B cell (primary cell): ENCODE measurements at regions not wholly inside any gene's neighbourhood (a gene's known extent, or its start where the extent isn't known, plus 50 kb on each side); places are given as distances from the start of the nearest gene placed in this dataset.

Source experiments
- EZH2 ChIP-seq: IDR thresholded peaks from 2 replicates; pipeline ENCODE4 v1.6.1; 2012; ENCODE audit warnings: borderline replicate concordance, low read depth, mild to moderate bottlenecking, moderate library complexity, low read length; ENCODE audit not compliant: insufficient read depth, poor library complexity, severe bottlenecking
- TF ChIP-seq, protein P1 (sequence below): fragments of 200-600 bp; IDR thresholded peaks from one replicate; pipeline ENCODE4 v1.8.0; 2022; ENCODE audit warnings: antibody characterized with exemption, mild to moderate bottlenecking

DNA sequence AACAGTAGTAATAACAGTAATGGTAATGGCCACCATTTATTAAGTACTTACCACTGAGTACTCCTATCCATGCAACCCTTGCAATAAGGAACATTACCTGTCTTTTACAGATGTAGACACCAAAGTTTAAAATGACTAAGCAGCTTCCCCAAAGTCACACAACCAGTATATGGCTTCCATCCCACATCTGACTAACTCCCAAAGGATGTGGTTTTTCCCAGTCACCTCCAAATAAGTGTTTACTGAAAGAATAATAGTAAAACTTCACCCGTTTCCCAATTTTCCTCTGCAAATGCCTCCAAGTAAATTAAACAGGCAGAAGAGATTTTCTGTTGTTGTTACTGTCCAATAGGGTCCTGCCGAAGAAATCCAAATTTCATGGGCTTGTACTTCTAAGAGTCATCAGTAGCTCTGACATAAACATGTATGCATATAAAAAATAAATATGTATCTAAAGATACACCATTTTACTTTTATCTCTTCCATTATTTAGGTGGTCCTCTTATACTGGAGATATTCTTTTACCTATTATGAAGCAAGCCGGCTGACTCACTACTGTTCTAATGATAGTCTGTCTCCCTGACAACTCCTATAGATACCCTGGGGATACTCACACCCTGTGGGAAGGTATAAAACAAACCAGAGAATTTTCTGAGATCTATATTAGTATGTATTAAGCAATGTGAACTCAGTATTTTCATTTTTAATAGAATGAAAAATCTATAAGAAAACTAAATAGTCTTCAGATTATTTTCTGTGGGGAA is 77.9 kb upstream of the ID4 start:
- TF ChIP-seq, protein P1, sequence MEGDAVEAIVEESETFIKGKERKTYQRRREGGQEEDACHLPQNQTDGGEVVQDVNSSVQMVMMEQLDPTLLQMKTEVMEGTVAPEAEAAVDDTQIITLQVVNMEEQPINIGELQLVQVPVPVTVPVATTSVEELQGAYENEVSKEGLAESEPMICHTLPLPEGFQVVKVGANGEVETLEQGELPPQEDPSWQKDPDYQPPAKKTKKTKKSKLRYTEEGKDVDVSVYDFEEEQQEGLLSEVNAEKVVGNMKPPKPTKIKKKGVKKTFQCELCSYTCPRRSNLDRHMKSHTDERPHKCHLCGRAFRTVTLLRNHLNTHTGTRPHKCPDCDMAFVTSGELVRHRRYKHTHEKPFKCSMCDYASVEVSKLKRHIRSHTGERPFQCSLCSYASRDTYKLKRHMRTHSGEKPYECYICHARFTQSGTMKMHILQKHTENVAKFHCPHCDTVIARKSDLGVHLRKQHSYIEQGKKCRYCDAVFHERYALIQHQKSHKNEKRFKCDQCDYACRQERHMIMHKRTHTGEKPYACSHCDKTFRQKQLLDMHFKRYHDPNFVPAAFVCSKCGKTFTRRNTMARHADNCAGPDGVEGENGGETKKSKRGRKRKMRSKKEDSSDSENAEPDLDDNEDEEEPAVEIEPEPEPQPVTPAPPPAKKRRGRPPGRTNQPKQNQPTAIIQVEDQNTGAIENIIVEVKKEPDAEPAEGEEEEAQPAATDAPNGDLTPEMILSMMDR = no peak
- no peak for TF ChIP-seq EZH2
